H9 (cell line): ENCODE measurements at regions not wholly inside any gene's neighbourhood (a gene's known extent, or its start where the extent isn't known, plus 50 kb on each side); places are given as distances from the start of the nearest gene placed in this dataset.

ENCODE experiments used
- DNase-seq: peaks from one replicate; pipeline ENCODE4 v3.0.0-alpha.2; 2017
- H2AFZ ChIP-seq: one replicate; pipeline ENCODE4 v1.6.1; 2013; ENCODE audit warnings: mild to moderate bottlenecking, low read length, control low read depth, moderate library complexity
- H2AK5ac ChIP-seq: 2 replicates; pipeline ENCODE4 v1.6.1; 2013; ENCODE audit warnings: low read length, control low read depth, mixed read lengths; ENCODE audit not compliant: insufficient read length
- H2BK120ac ChIP-seq: one replicate; pipeline ENCODE4 v1.6.1; 2013; ENCODE audit warnings: low read depth, mild to moderate bottlenecking, low read length, control low read depth, inconsistent platforms; ENCODE audit not compliant: poor library complexity, severe bottlenecking
- H2BK12ac ChIP-seq: 2 replicates; pipeline ENCODE4 v1.6.1; 2013; ENCODE audit warnings: low read length, control low read depth, mixed read lengths, low read depth; ENCODE audit not compliant: insufficient read length
- H2BK15ac ChIP-seq: 2 replicates; pipeline ENCODE4 v1.6.1; 2013; ENCODE audit warnings: low read depth, low read length, control low read depth
- H2BK20ac ChIP-seq: one replicate; pipeline ENCODE4 v1.6.1; 2013; ENCODE audit warnings: low read depth, mild to moderate bottlenecking, low read length, control low read depth, inconsistent platforms; ENCODE audit not compliant: poor library complexity, severe bottlenecking
- H2BK5ac ChIP-seq: 2 replicates; pipeline ENCODE4 v1.6.1; 2013; ENCODE audit warnings: low read length, control low read depth, mixed read lengths; ENCODE audit not compliant: insufficient read length
- H3K14ac ChIP-seq: 2 replicates; pipeline ENCODE4 v1.6.1; 2013; ENCODE audit warnings: low read length, control low read depth; ENCODE audit not compliant: insufficient read depth
- H3K18ac ChIP-seq: 2 replicates; pipeline ENCODE4 v1.6.1; 2013; ENCODE audit warnings: low read depth, mild to moderate bottlenecking, mixed read lengths, low read length, control low read depth; ENCODE audit not compliant: insufficient read length
- H3K23ac ChIP-seq: 2 replicates; pipeline ENCODE4 v1.6.1; 2013; ENCODE audit warnings: low read length, control low read depth, mixed read lengths, low read depth; ENCODE audit not compliant: insufficient read length
- H3K23me2 ChIP-seq: 2 replicates; pipeline ENCODE4 v1.6.1; 2013; ENCODE audit warnings: low read depth, mild to moderate bottlenecking, mixed read lengths, low read length, control low read depth; ENCODE audit not compliant: insufficient read length, poor library complexity, severe bottlenecking
- H3K27ac ChIP-seq: 2 replicates; pipeline ENCODE4 v1.5.1; 2013; ENCODE audit warnings: low read length, control low read depth, mixed read lengths, low read depth; ENCODE audit not compliant: insufficient read length
- H3K27me3 ChIP-seq: 2 replicates; pipeline ENCODE4 v1.6.1; 2013; ENCODE audit warnings: low read length, control low read depth, inconsistent platforms; ENCODE audit not compliant: insufficient read depth
- H3K4ac ChIP-seq: 2 replicates; pipeline ENCODE4 v1.6.1; 2013; ENCODE audit warnings: low read depth, mild to moderate bottlenecking, control low read depth, inconsistent platforms, low read length, moderate library complexity
- H3K4me1 ChIP-seq: 2 replicates; pipeline ENCODE4 v1.6.1; 2013; ENCODE audit warnings: low read length, control low read depth, inconsistent platforms; ENCODE audit not compliant: insufficient read depth
- H3K4me2 ChIP-seq: 2 replicates; pipeline ENCODE4 v1.6.1; 2013; ENCODE audit warnings: low read length, control low read depth, mixed read lengths; ENCODE audit not compliant: insufficient read length, insufficient read depth
- H3K56ac ChIP-seq: 2 replicates; pipeline ENCODE4 v1.6.1; 2013; ENCODE audit warnings: low read depth, mild to moderate bottlenecking, mixed read lengths, low read length, control low read depth; ENCODE audit not compliant: insufficient read length
- H3K79me1 ChIP-seq: 2 replicates; pipeline ENCODE4 v1.6.1; 2013; ENCODE audit warnings: low read depth, mild to moderate bottlenecking, moderate library complexity, low read length, control low read depth, inconsistent platforms; ENCODE audit not compliant: insufficient read depth, poor library complexity, severe bottlenecking
- H3K79me2 ChIP-seq: 2 replicates; pipeline ENCODE4 v1.6.1; 2013; ENCODE audit warnings: low read length, control low read depth, inconsistent platforms; ENCODE audit not compliant: insufficient read depth
- H3K9ac ChIP-seq: 2 replicates; pipeline ENCODE4 v1.6.1; 2013; ENCODE audit warnings: low read length, control low read depth, mixed read lengths; ENCODE audit not compliant: insufficient read length; ENCODE audit errors: extremely low read depth
- H3K9me3 ChIP-seq: one replicate; pipeline ENCODE4 v1.6.1; 2013; ENCODE audit warnings: low read depth, low read length, inconsistent platforms; ENCODE audit not compliant: control insufficient read depth
- H3T11ph ChIP-seq: one replicate; pipeline ENCODE4 v1.6.1; 2013; ENCODE audit warnings: mild to moderate bottlenecking, low read length, control low read depth, inconsistent platforms
- H4K20me1 ChIP-seq: one replicate; pipeline ENCODE4 v1.6.1; 2013; ENCODE audit not compliant: control insufficient read depth, insufficient read length, insufficient read depth
- H4K5ac ChIP-seq: 2 replicates; pipeline ENCODE4 v1.6.1; 2013; ENCODE audit warnings: low read depth, mild to moderate bottlenecking, mixed read lengths, low read length, control low read depth; ENCODE audit not compliant: insufficient read length
- H4K8ac ChIP-seq: replicated peaks from 2 replicates; pipeline ENCODE4 v1.6.1; 2013; ENCODE audit warnings: low read length, control low read depth, mixed read lengths, low read depth; ENCODE audit not compliant: insufficient read length
- H4K91ac ChIP-seq: 2 replicates; pipeline ENCODE4 v1.6.1; 2013; ENCODE audit warnings: low read depth, mild to moderate bottlenecking, moderate library complexity, mixed read lengths, low read length, control low read depth; ENCODE audit not compliant: insufficient read length
- H3K27ac Mint-ChIP-seq, 3 experiments: 2 replicates in 2 of 3; 3 replicates in 1 of 3; pipeline ENCODE4 v1.8.0; 2020 to 2021; ENCODE audit warnings: mixed read lengths in 3 of 3, mild to moderate bottlenecking in 1 of 3, moderate library complexity in 1 of 3
- H3K27me3 Mint-ChIP-seq: 2 replicates; pipeline ENCODE4 v1.8.0; 2021; ENCODE audit warnings: low read depth, mild to moderate bottlenecking, moderate library complexity, mixed read lengths
- H3K36me3 Mint-ChIP-seq, 3 experiments: 2 replicates in 2 of 3; 3 replicates in 1 of 3; pipeline ENCODE4 v1.8.0; 2020 to 2021; ENCODE audit warnings: low read depth in 3 of 3, mixed read lengths in 3 of 3; ENCODE audit not compliant: insufficient read depth in 1 of 3
- H3K4me1 Mint-ChIP-seq, 2 experiments: 2 replicates each; pipeline ENCODE4 v1.8.0; 2020; ENCODE audit warnings: mixed read lengths in 2 of 2
- H3K4me3 Mint-ChIP-seq, 2 experiments: 2 replicates in 1 of 2; 3 replicates in 1 of 2; pipeline ENCODE4 v1.8.0; 2020 to 2021; ENCODE audit warnings: mild to moderate bottlenecking in 2 of 2, mixed read lengths in 2 of 2, moderate library complexity in 1 of 2
- H3K9me3 Mint-ChIP-seq, 2 experiments: 2 replicates in 1 of 2; 3 replicates in 1 of 2; pipeline ENCODE4 v1.8.0; 2020; ENCODE audit warnings: mild to moderate bottlenecking in 2 of 2, mixed read lengths in 2 of 2, moderate library complexity in 1 of 2
- WGBS: extraction: QIAGEN DNeasy Blood & Tissue Kit; methylation state at CpG from one replicate; pipeline ENCODE4 v1.1.7; 2013; ENCODE audit warnings: missing lambda C conversion rate, low lambda C conversion rate, mixed read lengths; ENCODE audit not compliant: insufficient read length; ENCODE audit errors: extremely low coverage; 5-methylcytosine and 5-hydroxymethylcytosine counted together
- TF ChIP-seq, protein P1 (sequence below): fragments of 200-600 bp; sonication (generic); conservative IDR thresholded peaks from 3 replicates; pipeline ENCODE4 v1.8.0; 2021; ENCODE audit warnings: antibody characterized with exemption, mild to moderate bottlenecking

DNA sequence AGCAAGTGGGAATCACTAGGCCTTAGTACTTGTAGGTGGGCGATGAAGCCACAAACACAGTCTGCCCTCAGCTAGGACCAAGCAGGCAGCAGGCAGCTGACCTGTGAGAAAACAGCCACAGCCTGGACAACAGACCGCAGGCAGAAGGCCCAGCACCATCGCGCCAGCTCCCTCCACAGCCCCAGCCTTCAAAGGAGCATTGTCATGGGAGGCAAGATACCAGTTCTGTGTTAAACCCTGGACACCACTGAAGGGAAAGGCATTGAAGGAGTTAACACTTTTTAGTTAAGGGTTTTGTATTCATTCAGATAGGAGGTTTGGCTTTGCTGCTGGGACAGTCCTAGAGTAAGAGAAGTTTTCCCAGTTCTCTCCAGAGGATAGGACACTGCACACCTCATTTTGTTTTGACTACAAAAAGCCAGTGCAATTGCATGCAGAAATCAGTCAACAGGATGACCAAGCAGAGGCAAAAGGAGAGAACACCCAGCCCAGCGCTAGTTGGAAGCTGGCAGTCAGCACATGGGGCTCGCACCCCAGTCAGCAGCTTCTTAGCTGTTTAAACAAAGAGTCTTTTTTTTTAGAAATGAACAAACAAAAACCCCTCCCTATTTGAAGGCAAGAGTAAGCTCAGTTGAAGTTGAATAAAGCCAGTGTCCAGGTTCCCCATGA is 286.1 kb upstream of the TPM1 start:
- H2AFZ ChIP-seq: no peak overlapping the region
- H3K79me1 ChIP-seq: no peaks in the 10 kb centered on the region
- H3K79me2 ChIP-seq: no peaks in the 10 kb centered on the region
- H2BK120ac ChIP-seq: no peak overlapping the region
- no peak for DNase-seq
- H3K27ac ChIP-seq: no peak overlapping the region
- no peak overlapping the region for H2AK5ac ChIP-seq
- no peak overlapping the region for H3K4me2 ChIP-seq
- no peak overlapping the region for H2BK12ac ChIP-seq
- H2BK5ac ChIP-seq: no peak overlapping the region
- H4K5ac ChIP-seq: no peak overlapping the region
- H2BK20ac ChIP-seq: no peak overlapping the region
- no peaks in the 10 kb centered on the region for H3K27me3 ChIP-seq
- H2BK15ac ChIP-seq: no peak overlapping the region
- H3K4ac ChIP-seq: no peak overlapping the region
- H3K14ac ChIP-seq: no peak overlapping the region
- Mint-ChIP-seq H3K27ac (peak overlapping the region in 2 of 3 experiments; percentile 27 to 41; a peak in 2 of 7 replicates), H3K9me3 (no peaks in the 10 kb centered on the region), H3K36me3 (no peaks in the 10 kb centered on the region; a peak in 1 of 7 replicates), H3K4me3 (no peak overlapping the region), H3K27me3 (no peaks in the 10 kb centered on the region), H3K4me1 (peaks cover 47 to 58% of the 10 kb centered on the region in 2 experiments)
- no peak overlapping the region for H4K8ac ChIP-seq
- no peak overlapping the region for H3T11ph ChIP-seq
- H3K9ac ChIP-seq: no peak overlapping the region
- peaks cover 24% of the 10 kb centered on the region; the same call in 1 of the 2 replicates for H3K4me1 ChIP-seq
- no peak overlapping the region for H3K56ac ChIP-seq
- TF ChIP-seq, protein P1, sequence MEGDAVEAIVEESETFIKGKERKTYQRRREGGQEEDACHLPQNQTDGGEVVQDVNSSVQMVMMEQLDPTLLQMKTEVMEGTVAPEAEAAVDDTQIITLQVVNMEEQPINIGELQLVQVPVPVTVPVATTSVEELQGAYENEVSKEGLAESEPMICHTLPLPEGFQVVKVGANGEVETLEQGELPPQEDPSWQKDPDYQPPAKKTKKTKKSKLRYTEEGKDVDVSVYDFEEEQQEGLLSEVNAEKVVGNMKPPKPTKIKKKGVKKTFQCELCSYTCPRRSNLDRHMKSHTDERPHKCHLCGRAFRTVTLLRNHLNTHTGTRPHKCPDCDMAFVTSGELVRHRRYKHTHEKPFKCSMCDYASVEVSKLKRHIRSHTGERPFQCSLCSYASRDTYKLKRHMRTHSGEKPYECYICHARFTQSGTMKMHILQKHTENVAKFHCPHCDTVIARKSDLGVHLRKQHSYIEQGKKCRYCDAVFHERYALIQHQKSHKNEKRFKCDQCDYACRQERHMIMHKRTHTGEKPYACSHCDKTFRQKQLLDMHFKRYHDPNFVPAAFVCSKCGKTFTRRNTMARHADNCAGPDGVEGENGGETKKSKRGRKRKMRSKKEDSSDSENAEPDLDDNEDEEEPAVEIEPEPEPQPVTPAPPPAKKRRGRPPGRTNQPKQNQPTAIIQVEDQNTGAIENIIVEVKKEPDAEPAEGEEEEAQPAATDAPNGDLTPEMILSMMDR: no peak
- H4K20me1 ChIP-seq: no peaks in the 10 kb centered on the region
- H3K18ac ChIP-seq: no peak overlapping the region
- WGBS: no CpG with 5 or more reads among the region's 6 CpGs
- H3K9me3 ChIP-seq: no peaks in the 10 kb centered on the region
- no peaks in the 10 kb centered on the region for H3K23me2 ChIP-seq
- H4K91ac ChIP-seq: no peak overlapping the region
- no peak overlapping the region for H3K23ac ChIP-seq
